Activated CD8-positive, alpha-beta T cell treated with anti-CD3 and anti-CD28 coated beads for 36 hours (primary cell): ENCODE measurements at regions not wholly inside any gene's neighbourhood (a gene's known extent, or its start where the extent isn't known, plus 50 kb on each side); places are given as distances from the start of the nearest gene placed in this dataset.
"Not testable (repeated sequence)": the region's sequence is repeated elsewhere in the genome, so short reads cannot be mapped to it uniquely, and the experiment has no call there.

Experiments used
- ATAC-seq: fragments of 200-7000 bp; cut with Tn5 transposase; one replicate; pipeline ENCODE4 v1.10.0; 2021; ENCODE audit warnings: mild to moderate bottlenecking, moderate library complexity
- CTCF ChIA-PET: fragments of 350-600 bp; sonication (Branson Sonifier 250); formaldehyde crosslinking; loops from one replicate; lab custom pipeline; 2021; ENCODE audit warnings: antibody characterized with exemption; lab: Charles Lee
- POLR2A ChIA-PET: fragments of 350-600 bp; sonication (Branson Sonifier 250); formaldehyde crosslinking; loops from one replicate; lab custom pipeline; 2021; ENCODE audit warnings: antibody characterized with exemption; lab: Charles Lee
- DNase-seq: peaks from one replicate; pipeline ENCODE4 v3.0.0-alpha.2; 2020
- H3K27ac Mint-ChIP-seq: one replicate; pipeline ENCODE4 v1.8.0; 2021; ENCODE audit warnings: mild to moderate bottlenecking, mixed read lengths
- H3K27me3 Mint-ChIP-seq: one replicate; pipeline ENCODE4 v1.8.0; 2021; ENCODE audit warnings: mixed read lengths
- H3K36me3 Mint-ChIP-seq: one replicate; pipeline ENCODE4 v1.8.0; 2021; ENCODE audit warnings: low read depth, mixed read lengths
- H3K4me1 Mint-ChIP-seq: one replicate; pipeline ENCODE4 v1.8.0; 2021; ENCODE audit warnings: low read depth, mixed read lengths
- H3K4me3 Mint-ChIP-seq: one replicate; pipeline ENCODE4 v1.8.0; 2021; ENCODE audit warnings: mild to moderate bottlenecking, moderate library complexity, mixed read lengths
- H3K9me3 Mint-ChIP-seq: one replicate; pipeline ENCODE4 v1.8.0; 2021; ENCODE audit warnings: mixed read lengths
- intact Hi-C: fragments of 100-400 bp; cut with micrococcal nuclease; formaldehyde crosslinking; loops from one replicate; pipeline ENCODE4 v1.10.0; 2022
- TF ChIP-seq, protein P1 (sequence below): fragments of 200-600 bp; IDR thresholded peaks from one replicate; pipeline ENCODE4 v1.8.0; 2022; ENCODE audit warnings: antibody characterized with exemption, mild to moderate bottlenecking

DNA sequence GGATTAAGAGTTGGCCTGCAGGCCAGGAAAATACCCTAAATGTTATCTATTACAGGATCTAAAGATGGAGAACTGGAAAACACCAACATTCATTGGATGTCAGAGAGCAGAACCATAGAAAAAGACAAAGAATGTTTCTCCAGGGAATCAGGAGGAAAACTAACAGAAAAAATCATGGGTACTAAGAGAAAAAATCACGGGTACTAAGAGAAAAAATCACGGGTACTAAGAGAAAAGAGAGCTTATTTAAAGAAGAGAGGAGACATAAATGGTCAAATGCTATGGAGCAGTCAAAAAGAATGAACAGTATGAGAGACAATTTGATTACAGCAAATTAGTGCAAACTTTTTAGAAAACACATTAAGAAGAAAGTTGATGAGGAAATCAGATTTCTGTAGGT lies 73.8 kb upstream of the SERBP1 start:
- intact Hi-C loops, result loop anchor here (5.0 kb wide), 1 partner anchor 292 kb away; no protein-coding TSS in a partner anchor
- CTCF ChIA-PET, result interaction anchor here (0.8 to 5.4 kb wide), 5 partner anchors 9 to 398 kb away, joined by 3 to 120 read pairs (median 3); no protein-coding TSS in a partner anchor
- Mint-ChIP-seq H3K27ac (no peak overlapping the region), H3K27me3 (peaks cover 7% of the 10 kb centered on the region), H3K4me3 (no peak overlapping the region), H3K4me1 (peaks cover 15% of the 10 kb centered on the region), H3K36me3 (no peaks in the 10 kb centered on the region), H3K9me3 (no peaks in the 10 kb centered on the region)
- POLR2A ChIA-PET, result interaction anchor here (0.7 kb wide), 1 partner anchor 218 kb away, joined by 3 read pairs; no protein-coding TSS in a partner anchor
- TF ChIP-seq, protein P1, sequence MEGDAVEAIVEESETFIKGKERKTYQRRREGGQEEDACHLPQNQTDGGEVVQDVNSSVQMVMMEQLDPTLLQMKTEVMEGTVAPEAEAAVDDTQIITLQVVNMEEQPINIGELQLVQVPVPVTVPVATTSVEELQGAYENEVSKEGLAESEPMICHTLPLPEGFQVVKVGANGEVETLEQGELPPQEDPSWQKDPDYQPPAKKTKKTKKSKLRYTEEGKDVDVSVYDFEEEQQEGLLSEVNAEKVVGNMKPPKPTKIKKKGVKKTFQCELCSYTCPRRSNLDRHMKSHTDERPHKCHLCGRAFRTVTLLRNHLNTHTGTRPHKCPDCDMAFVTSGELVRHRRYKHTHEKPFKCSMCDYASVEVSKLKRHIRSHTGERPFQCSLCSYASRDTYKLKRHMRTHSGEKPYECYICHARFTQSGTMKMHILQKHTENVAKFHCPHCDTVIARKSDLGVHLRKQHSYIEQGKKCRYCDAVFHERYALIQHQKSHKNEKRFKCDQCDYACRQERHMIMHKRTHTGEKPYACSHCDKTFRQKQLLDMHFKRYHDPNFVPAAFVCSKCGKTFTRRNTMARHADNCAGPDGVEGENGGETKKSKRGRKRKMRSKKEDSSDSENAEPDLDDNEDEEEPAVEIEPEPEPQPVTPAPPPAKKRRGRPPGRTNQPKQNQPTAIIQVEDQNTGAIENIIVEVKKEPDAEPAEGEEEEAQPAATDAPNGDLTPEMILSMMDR, result no peak
- DNase-seq (no peak), ATAC-seq (no peak)

DNA sequence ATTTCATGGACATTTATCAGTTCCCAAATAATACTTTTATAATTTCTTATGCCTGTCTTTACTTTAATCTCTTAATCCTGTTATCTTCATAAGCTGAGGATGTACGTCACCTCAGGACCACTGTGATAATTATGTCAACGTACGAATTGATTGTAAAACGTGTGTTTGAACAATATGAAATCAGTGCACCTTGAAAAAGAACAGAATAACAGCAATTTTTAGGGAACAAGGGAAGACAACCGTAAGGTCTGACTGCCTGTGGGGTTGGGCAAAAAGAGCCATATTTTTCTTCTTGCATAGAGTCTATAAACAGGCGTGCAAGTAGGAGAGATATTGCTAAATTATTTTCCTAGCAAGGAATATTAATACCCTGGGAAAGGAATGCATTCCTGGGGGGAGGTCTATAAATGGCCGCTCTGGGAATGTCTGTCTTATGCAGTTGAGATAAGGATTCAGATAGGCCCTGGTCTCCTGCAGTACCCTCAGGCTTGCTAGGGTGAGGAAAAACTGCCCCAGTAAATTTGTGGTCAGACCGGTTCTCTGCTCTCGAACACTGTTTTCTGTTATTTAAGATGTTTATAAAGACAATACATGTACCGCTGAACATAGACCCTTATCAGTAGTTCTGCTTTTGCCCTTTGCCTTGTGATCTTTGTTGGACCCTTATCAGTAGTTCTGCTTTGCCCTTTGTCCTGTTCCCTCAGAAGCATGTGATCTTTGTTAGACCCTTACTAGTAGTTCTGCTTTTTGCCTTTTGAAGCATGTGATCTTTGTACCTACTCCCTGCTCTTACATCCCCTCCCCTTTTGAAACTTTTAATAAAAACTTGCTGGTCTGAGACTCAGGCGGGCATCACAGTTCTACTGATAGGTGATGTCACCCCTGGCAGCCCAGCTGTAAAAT lies 83.4 kb upstream of the SERBP1 start:
- ATAC-seq, H3K36me3 Mint-ChIP-seq, intact Hi-C loops, H3K4me3 Mint-ChIP-seq, H3K4me1 Mint-ChIP-seq, POLR2A ChIA-PET, H3K27me3 Mint-ChIP-seq, DNase-seq, H3K27ac Mint-ChIP-seq: not testable (repeated sequence)
- CTCF ChIA-PET, result interaction anchor here (0.9 to 2.4 kb wide), 4 partner anchors 10 to 48 kb away, joined by 3 to 14 read pairs (median 3); no protein-coding TSS in a partner anchor
- H3K9me3 Mint-ChIP-seq, result peaks cover 13% of the 10 kb centered on the region

DNA sequence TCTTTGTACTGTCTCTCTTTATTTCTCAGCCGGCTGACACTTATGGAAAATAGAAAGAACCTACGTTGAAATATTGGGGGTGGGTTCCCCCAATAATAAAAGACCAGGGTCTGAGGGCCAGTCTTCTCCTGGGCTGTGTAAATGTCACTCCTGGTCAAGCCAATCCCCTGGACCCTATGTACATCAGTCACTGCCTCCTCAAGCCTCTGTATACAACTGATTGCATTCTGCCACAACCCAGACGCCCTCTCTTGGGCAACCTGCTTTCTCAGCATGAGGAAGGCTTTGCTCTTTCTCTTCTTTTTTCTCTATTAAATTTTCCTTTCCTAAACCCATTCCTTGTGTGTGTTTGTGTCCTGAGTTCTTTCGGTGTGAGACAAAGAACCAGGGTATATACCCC lies 84.1 kb upstream of the SERBP1 start:
- H3K36me3 Mint-ChIP-seq, result peaks cover 2% of the 10 kb centered on the region
- H3K4me3 Mint-ChIP-seq, result no peak overlapping the region
- ChIA-PET CTCF (no interaction called here), POLR2A (no interaction called here)
- H3K27me3 Mint-ChIP-seq, result no peaks in the 10 kb centered on the region
- H3K4me1 Mint-ChIP-seq, result no peaks in the 10 kb centered on the region
- intact Hi-C loops, result no loop called here
- no peak overlapping the region for H3K27ac Mint-ChIP-seq
- ATAC-seq (no peak), DNase-seq (no peak)
- TF ChIP-seq, protein P1, result no peak
- H3K9me3 Mint-ChIP-seq, result peaks cover 13% of the 10 kb centered on the region

DNA sequence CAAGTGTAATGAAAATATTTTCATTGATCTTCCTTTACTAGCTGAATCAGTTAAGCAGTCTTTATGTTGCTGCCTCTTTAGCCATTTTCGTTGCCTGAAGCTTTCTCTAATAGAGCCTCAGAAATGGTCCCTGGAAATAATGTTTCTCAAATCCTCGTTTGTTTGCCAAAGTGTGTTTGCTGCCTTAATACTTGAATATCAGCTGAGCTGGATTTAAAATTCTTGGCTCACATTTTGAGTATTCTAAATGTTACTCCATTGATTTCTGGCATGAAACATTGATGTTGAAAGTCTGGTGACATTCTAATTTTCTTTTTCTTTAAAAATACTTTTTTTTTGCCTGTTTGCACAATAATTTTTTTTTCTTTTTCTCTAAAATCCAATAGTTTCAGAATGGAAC lies 84.6 kb upstream of the SERBP1 start:
- H3K27ac Mint-ChIP-seq, result no peak overlapping the region
- H3K36me3 Mint-ChIP-seq, result peaks cover 2% of the 10 kb centered on the region
- intact Hi-C loops, result no loop called here
- H3K4me3 Mint-ChIP-seq, result no peak overlapping the region
- ChIA-PET POLR2A (interaction anchor here (1.1 kb wide), 1 partner anchor 9 kb away, joined by 3 read pairs; no protein-coding TSS in a partner anchor), CTCF (interaction anchor here (0.7 kb wide), 2 partner anchors 14 to 253 kb away, joined by 3 read pairs; no protein-coding TSS in a partner anchor)
- TF ChIP-seq, protein P1, result no peak
- peaks cover 13% of the 10 kb centered on the region for H3K9me3 Mint-ChIP-seq
- DNase-seq (no peak), ATAC-seq (no peak)
- H3K27me3 Mint-ChIP-seq, result no peaks in the 10 kb centered on the region
- no peaks in the 10 kb centered on the region for H3K4me1 Mint-ChIP-seq

DNA sequence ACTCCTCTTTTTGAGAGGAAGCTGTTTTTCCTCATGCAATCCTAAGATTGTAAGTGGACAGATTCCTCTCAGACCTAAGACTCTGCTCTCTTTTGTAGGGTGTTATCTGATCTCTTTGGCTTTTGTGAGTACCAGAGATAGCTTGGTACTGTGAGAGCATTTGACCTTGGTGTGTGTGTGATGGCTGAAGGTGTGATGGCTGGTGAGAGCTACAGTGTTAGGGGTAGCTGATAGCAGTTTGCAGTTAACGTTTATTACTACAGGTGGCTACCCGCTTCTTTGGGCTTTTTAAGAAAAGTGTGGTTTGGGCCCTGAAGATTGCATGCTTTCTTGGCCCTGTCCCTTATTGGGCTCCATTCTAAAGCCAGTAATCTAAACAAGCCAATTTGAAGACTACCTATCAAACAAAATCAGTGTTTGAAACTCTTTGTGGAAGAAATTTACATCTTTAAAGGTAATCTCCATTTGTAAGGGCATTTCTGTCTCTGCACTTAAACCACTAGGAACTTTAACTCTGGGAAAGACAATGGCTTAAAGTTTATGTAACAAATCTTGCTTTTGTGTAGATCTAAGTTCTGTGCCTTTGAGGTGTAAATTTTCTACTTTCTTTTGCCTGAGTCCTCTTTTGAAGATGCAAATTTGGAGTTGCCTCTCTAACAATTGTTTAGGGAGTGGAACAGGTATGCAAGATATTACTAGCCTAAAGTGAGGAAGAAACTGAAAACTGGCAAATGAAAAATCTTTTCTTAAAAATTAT lies 85.3 kb upstream of the SERBP1 start:
- TF ChIP-seq, protein P1, result no peak
- Mint-ChIP-seq H3K4me1 (no peaks in the 10 kb centered on the region), H3K36me3 (peaks cover 2% of the 10 kb centered on the region), H3K27ac (no peak overlapping the region), H3K4me3 (no peak overlapping the region), H3K27me3 (no peaks in the 10 kb centered on the region), H3K9me3 (peaks cover 13% of the 10 kb centered on the region)
- ChIA-PET CTCF (interaction anchor here (0.7 kb wide), 2 partner anchors 15 to 254 kb away, joined by 3 read pairs; no protein-coding TSS in a partner anchor), POLR2A (interaction anchor here (1.1 kb wide), 1 partner anchor 9 kb away, joined by 3 read pairs; no protein-coding TSS in a partner anchor)
- intact Hi-C loops, result no loop called here
- no peak for ATAC-seq
- no peak for DNase-seq
